ENCODE measurements at regions not wholly inside any gene's neighbourhood (a gene's known extent, or its start where the extent isn't known, plus 50 kb on each side); places are given as distances from the start of the nearest gene placed in this dataset.
"Not testable (repeated sequence)": the region's sequence is repeated elsewhere in the genome, so short reads cannot be mapped to it uniquely, and the experiment has no call there.

- no peak for DNase-seq
These were observed 95.1 kb downstream of the RPAP3 start for GRCh38 chr12:47610686-47611252.

DNA sequence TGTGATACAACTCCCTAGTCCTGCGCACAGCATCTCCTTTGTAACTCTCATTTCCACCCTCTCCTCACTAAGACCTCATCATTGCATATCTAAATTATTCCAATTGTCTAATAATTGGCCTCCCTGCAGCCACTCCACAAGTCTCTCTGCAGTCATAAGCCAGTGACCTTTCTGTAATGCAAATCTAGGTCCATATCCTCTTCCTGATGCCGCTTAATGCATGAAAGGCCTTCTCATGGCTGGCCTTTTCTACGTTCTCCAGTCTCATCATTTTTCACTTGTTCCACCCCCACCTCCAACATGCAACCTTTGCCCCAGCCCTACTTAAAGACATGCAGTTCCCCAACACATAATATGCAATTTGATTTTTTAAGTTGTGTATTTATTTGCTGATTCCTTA, 96.0 kb downstream of the RPAP3 start:
- DNase-seq: no peak

GRCh38 chr12:47608671-47609070, 97.2 kb downstream of the RPAP3 start:
- DNase-seq: not testable (repeated sequence)

DNA sequence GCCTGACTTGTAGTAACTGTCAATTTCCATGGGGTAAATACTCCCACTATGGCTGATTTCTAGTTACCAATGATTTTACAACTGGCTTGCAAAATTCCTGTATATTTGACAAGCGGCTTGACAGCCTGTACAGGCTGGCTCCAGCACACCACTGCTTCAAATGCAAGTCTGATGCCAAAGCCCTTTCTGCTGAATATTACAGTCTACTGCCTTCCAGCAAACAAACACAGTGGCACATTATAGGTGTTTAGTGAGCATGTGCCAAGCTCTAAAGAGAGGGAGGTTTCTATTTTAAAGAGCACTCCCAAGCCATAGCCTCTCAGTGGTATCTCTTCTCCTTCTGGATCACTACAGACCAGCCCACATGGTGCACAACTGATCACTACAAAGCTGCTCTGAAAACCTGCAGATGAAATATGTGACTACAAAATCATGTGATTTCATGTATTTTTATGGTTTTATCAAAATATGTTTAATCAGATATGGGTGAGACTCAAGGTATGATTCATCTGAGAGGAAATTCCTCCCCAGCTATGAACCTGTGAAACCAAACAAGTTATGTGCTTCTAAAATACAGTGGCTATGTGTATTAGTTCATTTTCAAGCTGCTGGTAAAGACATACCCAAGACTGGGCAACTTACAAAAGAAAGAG, 101.5 kb downstream of the RPAP3 start:
- DNase-seq: no peak

DNA sequence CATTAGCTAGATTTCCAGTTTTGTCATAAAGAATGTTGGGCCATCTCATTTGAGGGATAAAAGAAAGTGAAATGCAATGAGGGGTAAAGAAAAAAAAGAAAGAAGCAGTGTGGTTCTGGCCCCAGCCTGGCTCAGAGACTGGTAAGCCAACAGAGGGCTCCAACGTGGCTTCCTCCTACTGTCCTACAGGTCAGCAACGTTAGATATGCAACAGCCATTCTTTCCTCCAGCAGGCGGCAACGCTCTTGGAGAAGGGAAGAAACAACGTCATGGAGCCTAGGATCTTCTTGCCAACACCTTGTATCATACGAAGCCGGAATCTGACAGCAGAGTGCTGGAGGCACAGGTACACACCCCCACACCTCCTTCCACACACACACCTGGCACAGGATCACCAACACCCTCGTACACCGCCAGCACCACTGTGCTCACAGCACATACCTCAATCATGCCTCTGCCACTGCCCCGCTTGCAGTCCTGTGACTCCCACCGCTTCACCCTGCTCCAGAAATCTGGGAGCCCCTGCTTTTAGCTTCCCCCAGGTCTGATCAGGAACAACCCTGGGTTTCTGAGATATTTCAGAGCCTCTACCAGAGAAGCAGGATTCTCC, 102.8 kb downstream of the RPAP3 start:
- no peak for DNase-seq

DNA sequence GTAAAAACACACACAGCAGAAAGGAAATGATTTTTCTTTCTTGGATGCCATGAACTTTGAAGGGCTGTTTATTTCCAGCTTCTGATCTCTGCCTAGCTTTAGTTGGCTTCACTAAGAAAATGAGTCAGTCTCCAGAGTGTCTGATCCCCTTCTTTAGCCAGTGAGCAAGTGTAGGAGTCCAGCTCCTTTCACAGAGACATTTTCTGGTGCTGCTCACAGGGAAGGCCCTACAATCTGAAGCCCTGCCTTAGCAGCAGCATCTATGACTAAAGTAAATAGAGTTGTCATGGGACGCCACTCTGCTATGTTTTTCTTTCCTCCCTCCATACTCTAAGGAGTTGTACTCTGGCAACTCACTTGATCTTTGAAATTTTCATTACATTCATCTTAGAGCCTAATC, 103.5 kb downstream of the RPAP3 start:
- no peak for DNase-seq

GRCh38 chr12:47601071-47601470, 104.8 kb downstream of the RPAP3 start:
- no peak for DNase-seq

GRCh38 chr12:47591795-47592194, 114.0 kb downstream of the RPAP3 start:
- DNase-seq: no peak

DNA sequence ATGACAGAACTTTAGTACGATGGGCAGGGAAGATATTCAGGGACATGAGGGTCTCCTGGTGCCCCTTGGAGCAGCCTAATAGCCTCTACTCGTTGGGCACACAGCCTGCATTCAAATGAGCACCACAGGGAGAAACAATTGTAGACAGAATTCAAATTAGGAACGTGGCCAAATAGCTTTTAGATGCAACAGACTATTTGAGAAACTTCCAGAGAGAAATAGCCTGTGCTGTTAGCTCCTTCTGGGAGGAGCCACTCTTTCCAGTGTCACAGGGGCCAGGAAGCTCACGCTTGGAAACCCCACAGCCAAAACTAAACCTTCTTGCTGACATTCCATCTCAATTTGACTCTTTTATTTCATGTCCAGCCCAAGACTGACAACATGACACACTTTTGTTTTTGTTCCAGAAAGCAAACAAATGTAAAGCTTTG, 114.5 kb downstream of the RPAP3 start:
- no peak for DNase-seq

- no peak for DNase-seq
These were observed 115.0 kb downstream of the RPAP3 start for GRCh38 chr12:47590771-47591360.

- DNase-seq: no peak
These were observed 118.7 kb downstream of the RPAP3 start for GRCh38 chr12:47586952-47587669.

DNA sequence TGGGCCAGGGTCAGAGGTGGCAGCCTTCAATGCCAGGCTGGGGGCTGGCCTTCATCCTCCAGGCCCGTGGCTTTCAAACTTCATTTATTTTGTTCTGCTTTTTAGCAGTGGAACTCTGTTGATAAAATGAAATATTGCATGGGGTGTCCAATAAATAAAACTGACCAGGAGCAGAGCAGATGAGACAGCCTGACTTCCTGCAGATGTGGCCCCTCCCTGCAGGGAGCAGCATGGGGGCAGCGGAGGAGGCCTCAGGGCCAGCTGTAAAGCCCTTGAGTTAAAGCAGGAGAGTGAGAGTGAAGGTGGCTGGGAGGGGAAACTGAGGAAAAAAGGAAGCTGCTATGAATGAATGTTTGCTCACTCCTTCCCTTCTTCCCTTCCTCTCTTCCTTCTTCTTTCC, 120.3 kb downstream of the RPAP3 start:
- no peak for DNase-seq

GRCh38 chr12:47578836-47579235, 127.0 kb downstream of the RPAP3 start:
- no peak for DNase-seq

- no peak for DNase-seq
These were observed 128.4 kb downstream of the RPAP3 start for GRCh38 chr12:47577206-47577989.

DNA sequence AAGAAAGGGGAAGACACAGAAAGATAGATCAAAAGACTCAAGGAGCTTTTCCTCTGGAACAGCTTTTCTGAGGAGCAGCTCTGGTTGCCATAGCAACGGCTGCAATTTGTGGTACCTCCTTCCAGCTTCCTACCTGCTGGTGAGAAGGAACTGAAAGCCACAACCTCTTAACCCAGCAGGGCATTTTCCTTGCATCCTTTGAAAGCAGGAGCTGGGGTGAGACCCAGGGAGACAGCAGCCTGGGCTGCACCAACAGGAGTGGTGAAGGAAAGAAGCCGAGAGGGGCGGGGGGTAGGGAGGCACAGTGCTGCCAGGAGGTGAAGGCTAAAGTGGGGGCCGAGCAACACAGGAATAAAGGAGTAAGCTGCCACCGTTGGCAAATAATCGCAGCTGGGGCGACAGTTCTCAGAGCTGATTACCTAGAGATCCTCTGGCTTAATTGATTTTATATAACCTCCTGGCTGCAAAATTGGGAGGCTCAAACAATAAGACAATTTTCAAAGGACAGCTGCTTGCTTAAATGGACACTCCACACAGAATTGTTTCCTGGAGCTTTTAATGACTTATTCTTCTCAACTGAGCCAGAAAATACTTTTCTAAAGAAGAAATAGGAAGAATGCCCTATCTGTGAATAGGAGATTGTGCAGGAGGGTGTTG, 129.4 kb downstream of the RPAP3 start:
- DNase-seq: no peak

DNA sequence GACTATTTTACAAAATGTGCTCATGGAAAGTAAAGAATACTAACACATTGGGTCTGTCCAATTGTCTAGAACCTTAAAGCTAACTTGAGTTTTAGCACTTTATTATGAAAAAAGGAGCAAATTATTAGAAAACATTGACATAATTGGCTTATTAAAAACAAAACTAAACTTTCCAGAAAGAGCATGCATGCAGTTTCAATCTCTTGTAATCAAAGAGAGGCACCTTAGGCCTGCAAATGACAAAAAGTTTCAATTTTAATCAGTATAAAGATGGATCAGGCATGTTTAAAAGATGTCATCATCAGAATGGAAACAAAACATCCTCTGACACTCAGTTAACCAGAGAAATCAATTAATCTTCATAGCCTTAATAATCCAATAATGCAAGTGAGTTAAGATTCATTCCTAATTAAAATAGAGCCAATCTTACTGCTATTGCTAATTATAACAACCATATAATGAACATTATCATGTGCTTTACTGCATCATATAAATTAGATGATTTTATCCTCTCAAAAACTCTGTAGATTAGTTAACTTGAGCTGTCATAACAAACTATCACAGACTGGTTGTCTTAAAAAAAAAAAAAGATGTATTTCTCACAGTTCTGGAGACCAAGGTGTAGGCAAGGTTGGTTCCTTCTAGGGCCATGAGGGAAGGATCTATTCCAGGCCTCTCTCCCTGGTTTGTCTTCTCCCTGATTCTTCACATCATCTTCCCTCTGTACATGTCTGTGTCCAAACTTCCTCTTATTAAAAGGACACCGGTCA, 131.4 kb downstream of the RPAP3 start:
- DNase-seq: no peak

DNA sequence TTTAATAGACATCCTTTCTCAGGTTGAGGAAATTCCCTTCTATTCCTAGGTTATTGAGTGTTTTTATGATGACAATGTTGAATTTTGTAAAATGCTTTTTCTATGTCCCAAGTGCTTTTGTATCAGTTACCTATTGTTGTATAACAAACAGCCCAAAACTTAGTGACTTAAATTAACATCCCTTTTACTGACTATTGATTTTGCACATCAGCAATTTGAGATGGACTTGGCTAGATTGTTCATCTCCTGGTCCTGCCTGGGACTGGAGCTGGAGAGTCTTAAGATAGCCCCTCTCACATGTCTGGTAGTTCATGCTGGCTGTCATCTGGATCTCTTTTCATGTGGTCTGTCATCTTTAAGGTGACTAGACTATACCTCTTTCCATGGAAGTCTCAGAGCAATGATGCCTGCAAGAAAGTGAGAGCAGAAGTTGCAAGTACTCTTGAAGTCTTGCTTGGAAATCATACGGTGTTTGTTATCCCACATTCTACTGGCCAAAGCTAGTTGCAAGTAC, 132.6 kb downstream of the RPAP3 start:
- DNase-seq: no peak

DNA sequence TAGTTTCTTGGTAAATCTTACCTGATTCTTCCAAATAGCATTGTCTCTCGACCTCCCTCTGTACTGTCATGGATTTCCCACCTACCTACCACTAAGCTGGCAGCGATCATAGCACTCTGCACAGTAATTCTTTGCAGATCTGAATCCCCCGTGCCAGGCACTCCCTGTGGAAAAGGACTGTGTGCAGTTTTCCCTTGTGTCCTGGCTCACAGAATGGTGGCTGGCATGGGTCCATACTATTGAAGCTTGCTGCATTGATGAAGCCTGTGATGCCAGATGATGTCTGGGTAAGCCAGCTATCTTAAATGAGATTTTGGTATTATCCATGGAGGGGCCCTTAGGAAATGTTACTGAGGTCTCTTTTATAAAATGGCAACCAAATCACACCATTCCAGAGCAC, 135.7 kb downstream of the RPAP3 start:
- no peak for DNase-seq

DNA sequence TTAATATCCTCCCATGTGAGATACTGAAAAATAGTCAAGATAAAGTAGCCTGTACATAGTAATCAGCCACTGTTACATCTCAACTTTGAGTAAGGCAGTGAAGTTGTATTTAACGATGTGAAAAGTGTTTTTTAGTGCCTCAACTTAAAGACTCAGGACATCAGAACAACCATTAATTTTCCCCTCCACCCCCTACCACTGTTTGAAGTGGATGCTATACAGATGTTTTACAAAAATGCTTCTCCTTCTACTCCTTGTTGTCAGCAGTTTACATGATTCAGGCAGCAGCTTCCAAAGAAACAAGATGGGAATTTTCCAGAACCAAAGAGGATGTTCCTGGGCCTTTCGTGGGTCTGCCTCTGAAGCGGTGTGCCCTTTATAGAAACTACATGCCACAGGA, 143.6 kb downstream of the RPAP3 start:
- no peak for DNase-seq

DNA sequence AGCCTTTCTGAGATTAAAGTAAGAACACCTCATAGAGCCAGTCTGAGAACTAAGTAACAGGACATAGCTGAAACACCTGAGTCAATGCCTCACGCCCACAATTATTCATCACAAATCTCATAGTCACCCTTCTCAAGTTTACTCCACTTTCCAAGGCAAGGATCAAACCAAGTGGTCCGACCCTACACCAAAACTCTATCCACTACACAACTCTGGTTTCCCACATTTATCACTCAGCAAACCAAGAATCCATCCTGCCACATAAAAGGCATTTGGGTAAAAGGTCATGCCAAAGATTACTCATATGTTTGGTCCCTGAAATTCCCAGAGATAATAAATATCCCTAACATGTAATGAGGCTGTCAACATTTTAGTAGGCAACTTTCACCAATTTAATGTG, 144.1 kb downstream of the RPAP3 start:
- no peak for DNase-seq

DNA sequence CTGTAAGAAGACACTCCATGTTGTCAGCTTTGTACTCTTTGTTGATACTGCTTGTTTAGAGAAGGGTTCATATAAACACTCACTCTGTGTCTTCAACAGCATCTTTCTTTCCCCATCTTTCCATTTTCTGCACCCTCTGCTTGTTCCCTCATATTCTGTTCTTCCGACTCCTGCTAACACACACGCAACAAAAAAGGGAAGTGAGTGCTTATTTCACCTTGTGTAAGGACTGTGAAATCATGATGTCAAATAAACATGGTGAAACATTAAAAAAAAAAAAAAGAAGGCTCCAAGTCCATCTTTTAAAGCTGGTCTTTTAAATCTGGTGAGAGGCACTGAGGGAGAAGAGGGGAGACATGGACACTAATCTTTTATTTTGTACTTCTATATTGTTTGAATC, 145.4 kb downstream of the RPAP3 start:
- no peak for DNase-seq
